OCI-LY7 (cell line): ENCODE measurements at regions not wholly inside any gene's neighbourhood (a gene's known extent, or its start where the extent isn't known, plus 50 kb on each side); places are given as distances from the start of the nearest gene placed in this dataset.

Experiments used
- BruUV-seq: library from RNA; stranded (reverse); fragments of 400-500 nt; replicated peaks from 2 replicates; lab custom pipeline; 2021; lab: Mats Ljungman, UMichigan
- CTCF ChIA-PET: fragments of 300-600 bp; sonication (Branson Sonifier 250); formaldehyde crosslinking; loops from one replicate; lab custom pipeline; 2022; ENCODE audit warnings: antibody characterized with exemption; ENCODE audit not compliant: unreplicated experiment; lab: Charles Lee
- POLR2A ChIA-PET: fragments of 300-600 bp; sonication (Branson Sonifier 250); formaldehyde crosslinking; loops from one replicate; lab custom pipeline; 2022; ENCODE audit warnings: antibody characterized with exemption; lab: Charles Lee
- DNase-seq: peaks from one replicate; pipeline ENCODE4 v3.0.0-alpha.2; 2015; ENCODE audit warnings: low spot score
- H2AFZ ChIP-seq: fragments of 200-600 bp; sonication (generic), shearing (Covaris generic); 2 replicates; pipeline ENCODE4 v1.6.1; 2014; ENCODE audit warnings: mild to moderate bottlenecking, antibody characterized with exemption, low read length, moderate library complexity
- H3K27ac ChIP-seq: fragments of 200-600 bp; sonication (generic); 2 replicates; pipeline ENCODE4 v1.5.1; 2014; ENCODE audit warnings: mixed run types, low read depth, mild to moderate bottlenecking, moderate library complexity, low read length, inconsistent platforms; ENCODE audit not compliant: poor library complexity, severe bottlenecking
- H3K36me3 ChIP-seq: fragments of 200-600 bp; sonication (generic); 2 replicates; pipeline ENCODE4 v1.6.1; 2014; ENCODE audit warnings: mild to moderate bottlenecking, antibody characterized with exemption, low read length, moderate library complexity, mixed read lengths; ENCODE audit not compliant: insufficient read depth
- H3K4me1 ChIP-seq: fragments of 200-600 bp; sonication (generic); 2 replicates; pipeline ENCODE4 v1.5.1; 2014; ENCODE audit warnings: mild to moderate bottlenecking, low read length; ENCODE audit not compliant: insufficient read depth, poor library complexity, severe bottlenecking
- H3K4me2 ChIP-seq: fragments of 200-600 bp; sonication (generic); 2 replicates; pipeline ENCODE4 v1.6.1; 2014; ENCODE audit warnings: mild to moderate bottlenecking, low read length
- H3K4me3 ChIP-seq: fragments of 200-600 bp; sonication (generic); 2 replicates; pipeline ENCODE4 v1.5.1; 2014; ENCODE audit warnings: mild to moderate bottlenecking, low read depth, low read length; ENCODE audit not compliant: poor library complexity, severe bottlenecking
- H3K79me2 ChIP-seq: fragments of 200-600 bp; sonication (generic); 2 replicates; pipeline ENCODE4 v1.6.1; 2016; ENCODE audit warnings: low read depth, mild to moderate bottlenecking, low read length, moderate library complexity, mixed read lengths; ENCODE audit not compliant: insufficient read depth
- H3K9me2 ChIP-seq: fragments of 200-600 bp; sonication (generic); 2 replicates; pipeline ENCODE4 v1.6.1; 2016; ENCODE audit warnings: mild to moderate bottlenecking, low read length, mixed read lengths; ENCODE audit not compliant: insufficient read depth
- H3K9me3 ChIP-seq: fragments of 200-600 bp; sonication (generic); 2 replicates; pipeline ENCODE4 v1.6.1; 2014; ENCODE audit warnings: mild to moderate bottlenecking, mixed run types, low read length, mixed read lengths
- H4K20me1 ChIP-seq: fragments of 200-600 bp; sonication (generic); 2 replicates; pipeline ENCODE4 v1.6.1; 2014; ENCODE audit warnings: mild to moderate bottlenecking, antibody characterized with exemption, low read length, moderate library complexity, mixed read lengths; ENCODE audit not compliant: insufficient read depth
- CTCF ChIP-seq: fragments of 200-600 bp; sonication (generic); conservative IDR thresholded peaks from 2 replicates; pipeline ENCODE4 v1.5.1; 2014; ENCODE audit warnings: mild to moderate bottlenecking, antibody characterized with exemption, low read length, moderate library complexity, mixed read lengths
- EZH2phosphoT487 ChIP-seq: fragments of 200-600 bp; sonication (generic); IDR thresholded peaks from 2 replicates; pipeline ENCODE4 v1.6.1; 2018; ENCODE audit warnings: low read depth, borderline replicate concordance, mild to moderate bottlenecking, mixed run types, antibody characterized with exemption, low read length, moderate library complexity, mixed read lengths
- intact Hi-C: fragments of 100-400 bp; cut with micrococcal nuclease; formaldehyde crosslinking; loops from one replicate; pipeline ENCODE4 v1.10.0; 2022; ENCODE audit not compliant: unreplicated experiment

GRCh38 chr22:49100773-49101172 is 726.9 kb downstream of the BRD1 start:
- TF ChIP-seq CTCF = no peak
- no peak for TF ChIP-seq EZH2phosphoT487
- ChIA-PET POLR2A (no interaction called here), CTCF (no interaction called here)
- H4K20me1 ChIP-seq = no peaks in the 10 kb centered on the region
- H3K36me3 ChIP-seq = no peaks in the 10 kb centered on the region
- no peaks in the 10 kb centered on the region for H3K4me1 ChIP-seq
- H3K4me3 ChIP-seq = no peak overlapping the region
- no peak for DNase-seq
- BruUV-seq = no TSS peak
- intact Hi-C loops = no loop called here
- H3K79me2 ChIP-seq = no peaks in the 10 kb centered on the region
- no peaks in the 10 kb centered on the region for H3K9me2 ChIP-seq
- no peak overlapping the region for H3K4me2 ChIP-seq
- H3K27ac ChIP-seq = no peak overlapping the region
- no peak overlapping the region for H2AFZ ChIP-seq
- no peaks in the 10 kb centered on the region for H3K9me3 ChIP-seq

- Histone ChIP-seq H3K4me1 (no peaks in the 10 kb centered on the region), H3K9me3 (no peaks in the 10 kb centered on the region), H4K20me1 (no peaks in the 10 kb centered on the region), H3K79me2 (no peaks in the 10 kb centered on the region), H2AFZ (no peak overlapping the region), H3K4me2 (no peak overlapping the region), H3K9me2 (no peaks in the 10 kb centered on the region), H3K27ac (no peak overlapping the region), H3K4me3 (no peak overlapping the region), H3K36me3 (no peaks in the 10 kb centered on the region)
- no TSS peak for BruUV-seq
- POLR2A ChIA-PET = no interaction called here
- DNase-seq = no peak
- intact Hi-C loops = no loop called here
- TF ChIP-seq EZH2phosphoT487 (no peak), CTCF (no peak)
- CTCF ChIA-PET = no interaction called here
These were observed 727.4 kb downstream of the BRD1 start for GRCh38 chr22:49100316-49100715.

GRCh38 chr22:49099496-49100124 is 728.1 kb downstream of the BRD1 start:
- H3K4me2 ChIP-seq = no peak overlapping the region

More at GRCh38 chr22:49099496-49100124, 728.1 kb downstream of the BRD1 start:
- no peaks in the 10 kb centered on the region for H3K9me3 ChIP-seq
- H3K79me2 ChIP-seq = no peaks in the 10 kb centered on the region
- TF ChIP-seq EZH2phosphoT487 (no peak), CTCF (no peak)
- no peaks in the 10 kb centered on the region for H3K36me3 ChIP-seq
- H4K20me1 ChIP-seq = no peaks in the 10 kb centered on the region
- no TSS peak for BruUV-seq
- POLR2A ChIA-PET = no interaction called here
- no peak for DNase-seq
- intact Hi-C loops = no loop called here
- H3K9me2 ChIP-seq = no peaks in the 10 kb centered on the region
- CTCF ChIA-PET = no interaction called here
- no peak overlapping the region for H2AFZ ChIP-seq
- no peaks in the 10 kb centered on the region for H3K4me1 ChIP-seq
- H3K4me3 ChIP-seq = no peak overlapping the region
- no peak overlapping the region for H3K27ac ChIP-seq
